HepG2 (cell line): ENCODE measurements at regions not wholly inside any gene's neighbourhood (a gene's known extent, or its start where the extent isn't known, plus 50 kb on each side); places are given as distances from the start of the nearest gene placed in this dataset.

Experiments
- ATAC-seq: fragments of 200-7000 bp; cut with Tn5 transposase; 3 replicates; pipeline ENCODE4 v1.9.1; 2020; ENCODE audit warnings: mild to moderate bottlenecking, moderate library complexity
- BruUV-seq: library from RNA; stranded (reverse); fragments of 400-500 nt; replicated peaks from 2 replicates; lab custom pipeline; 2021; lab: Mats Ljungman, UMichigan
- CTCF ChIA-PET: fragments of 300-600 bp; formaldehyde crosslinking; extraction: SDS; loops from one replicate; lab custom pipeline; 2021; ENCODE audit warnings: low total read pairs, inconsistent platforms, low intra/inter-chr PET ratio; lab: Yijun Ruan, JAX
- POLR2A ChIA-PET: fragments of 350-600 bp; sonication (Branson Sonifier 250); formaldehyde crosslinking; loops from one replicate; lab custom pipeline; 2020; ENCODE audit warnings: antibody characterized with exemption, inconsistent platforms; lab: Yijun Ruan, JAX
- DNase-seq: peaks from one replicate; pipeline ENCODE4 v3.0.0-alpha.2; 2015; ENCODE audit warnings: low spot score
- FAIRE-seq: peaks from 3 replicates; lab custom pipeline; 2011; peaks lifted over from hg19 to GRCh38; lab: Jason Lieb, UNC
- H2AFZ ChIP-seq: one replicate; pipeline ENCODE4 v1.6.1; 2011; ENCODE audit warnings: low read length, inconsistent platforms
- H3K27ac ChIP-seq: fragments of 300-600 bp; 3 replicates; pipeline ENCODE4 v1.8.0; 2011; ENCODE audit warnings: mixed run types, mild to moderate bottlenecking, mixed read lengths, low read length, inconsistent platforms; ENCODE audit not compliant: insufficient read depth; ENCODE audit errors: extremely low read length
- H3K27me3 ChIP-seq, 2 experiments: fragments of 200-600 bp in 1 of 2; 2 replicates in 1 of 2; 3 replicates in 1 of 2; pipeline versions ENCODE4 v1.6.0 to v1.8.0; 2011; ENCODE audit warnings: low read length in 2 of 2, mild to moderate bottlenecking in 2 of 2, moderate library complexity in 2 of 2, inconsistent platforms in 1 of 2; ENCODE audit not compliant: insufficient read depth in 2 of 2, control insufficient read depth in 1 of 2
- H3K36me3 ChIP-seq, 2 experiments: fragments of 200-600 bp in 1 of 2; replicated peaks in 1 of 2; 2 replicates in 1 of 2; 3 replicates in 1 of 2; pipeline versions ENCODE4 v1.5.1 to v1.8.0; 2011; ENCODE audit warnings: low read length in 2 of 2, inconsistent platforms in 1 of 2; ENCODE audit not compliant: insufficient read depth in 2 of 2, control insufficient read depth in 1 of 2
- H3K4me1 ChIP-seq: 2 replicates; pipeline ENCODE4 v1.5.1; 2012; ENCODE audit warnings: low read length, inconsistent platforms; ENCODE audit not compliant: insufficient read depth
- H3K4me2 ChIP-seq: 2 replicates; pipeline ENCODE4 v1.6.0; 2011; ENCODE audit warnings: low read depth, low read length, inconsistent platforms
- H3K4me3 ChIP-seq, 3 experiments: fragments of 200-600 bp in 1 of 3; sonication (generic), shearing (Covaris generic) in 1 of 3; replicated peaks in 1 of 3; 2 replicates each; pipeline ENCODE4 v1.5.1; 2011 to 2016; ENCODE audit warnings: low read length in 3 of 3, inconsistent platforms in 2 of 3, low read depth in 2 of 3, mild to moderate bottlenecking in 2 of 3, control low read depth in 1 of 3, mixed read lengths in 1 of 3; ENCODE audit not compliant: insufficient read depth in 1 of 3
- H3K79me2 ChIP-seq: one replicate; pipeline ENCODE4 v1.6.1; 2011; ENCODE audit warnings: low read length, inconsistent platforms; ENCODE audit not compliant: insufficient read depth
- H3K9ac ChIP-seq: 2 replicates; pipeline ENCODE4 v1.6.0; 2011; ENCODE audit warnings: mild to moderate bottlenecking, low read depth, low read length, inconsistent platforms; ENCODE audit not compliant: insufficient read depth
- H3K9me3 ChIP-seq: 2 replicates; pipeline ENCODE4 v1.5.1; 2012; ENCODE audit warnings: mild to moderate bottlenecking, low read length
- H4K20me1 ChIP-seq: 2 replicates; pipeline ENCODE4 v1.6.0; 2011; ENCODE audit warnings: inconsistent platforms, mild to moderate bottlenecking, low read length, moderate library complexity; ENCODE audit not compliant: insufficient read depth
- BCL3 ChIP-seq: sonication (generic); formaldehyde crosslinking; IDR thresholded peaks from 2 replicates; pipeline ENCODE4 v1.5.1; 2020; ENCODE audit warnings: mild to moderate bottlenecking, missing genetic modification reagents, moderate library complexity
- CENPBD1 ChIP-seq: sonication (generic); formaldehyde crosslinking; IDR thresholded peaks from 2 replicates; pipeline ENCODE4 v1.8.0; 2022; ENCODE audit warnings: missing genetic modification reagents, low read depth, mild to moderate bottlenecking, borderline replicate concordance
- CHCHD3 ChIP-seq: sonication (generic); formaldehyde crosslinking; IDR thresholded peaks from 2 replicates; pipeline ENCODE4 v1.8.0; 2022; ENCODE audit warnings: mild to moderate bottlenecking, missing genetic modification reagents, moderate library complexity
- HMG20A ChIP-seq: IDR thresholded peaks from 2 replicates; pipeline ENCODE4 v1.6.1; 2016; ENCODE audit warnings: borderline replicate concordance
- ISL2 ChIP-seq: sonication (generic); formaldehyde crosslinking; IDR thresholded peaks from 2 replicates; pipeline ENCODE4 v1.5.0; 2020; ENCODE audit warnings: missing genetic modification reagents
- ISX ChIP-seq: sonication (generic); formaldehyde crosslinking; conservative IDR thresholded peaks from 2 replicates; pipeline ENCODE4 v1.5.0; 2020; ENCODE audit warnings: missing genetic modification reagents
- KAT8 ChIP-seq: IDR thresholded peaks from 2 replicates; pipeline ENCODE4 v1.6.1; 2016; ENCODE audit warnings: missing genetic modification reagents, missing compliant biosample characterization
- MAF1 ChIP-seq: sonication (generic); formaldehyde crosslinking; IDR thresholded peaks from 2 replicates; pipeline ENCODE4 v1.5.0; 2020; ENCODE audit warnings: missing genetic modification reagents, borderline replicate concordance
- TP53 ChIP-seq: sonication (generic); formaldehyde crosslinking; conservative IDR thresholded peaks from 2 replicates; pipeline ENCODE4 v1.4.0; 2020; ENCODE audit warnings: missing genetic modification reagents
- ZBTB37 ChIP-seq: sonication (generic); formaldehyde crosslinking; IDR thresholded peaks from 2 replicates; pipeline ENCODE4 v1.4.0; 2020; ENCODE audit warnings: mild to moderate bottlenecking, missing genetic modification reagents
- ZBTB42 ChIP-seq: sonication (generic); formaldehyde crosslinking; IDR thresholded peaks from 2 replicates; pipeline ENCODE4 v1.5.0; 2020; ENCODE audit warnings: mild to moderate bottlenecking, missing genetic modification reagents
- ZNF180 ChIP-seq: sonication (generic); formaldehyde crosslinking; IDR thresholded peaks from 2 replicates; pipeline ENCODE4 v1.4.0; 2020; ENCODE audit warnings: low read depth, missing genetic modification reagents, borderline replicate concordance
- ZNF329 ChIP-seq: sonication (generic); formaldehyde crosslinking; IDR thresholded peaks from 2 replicates; pipeline ENCODE4 v1.9.0; 2021; ENCODE audit warnings: low read depth, mild to moderate bottlenecking, missing genetic modification reagents
- ZNF335 ChIP-seq: sonication (generic); formaldehyde crosslinking; IDR thresholded peaks from 2 replicates; pipeline ENCODE4 v1.4.0; 2020; ENCODE audit warnings: missing genetic modification reagents
- ZNF577 ChIP-seq: sonication (generic); formaldehyde crosslinking; IDR thresholded peaks from 2 replicates; pipeline ENCODE4 v1.4.0; 2020; ENCODE audit warnings: mild to moderate bottlenecking, low read depth, missing genetic modification reagents, borderline replicate concordance
- ZNF737 ChIP-seq: sonication (generic); formaldehyde crosslinking; IDR thresholded peaks from 2 replicates; pipeline ENCODE4 v1.5.0; 2020; ENCODE audit warnings: missing genetic modification reagents, mild to moderate bottlenecking, borderline replicate concordance
- ZNF782 ChIP-seq: sonication (generic); formaldehyde crosslinking; IDR thresholded peaks from 2 replicates; pipeline ENCODE4 v1.4.0; 2020; ENCODE audit warnings: missing genetic modification reagents, mild to moderate bottlenecking, borderline replicate concordance
- WGBS: methylation state at CpG from one replicate; pipeline ENCODE4 v1.1.6; 2017; ENCODE audit warnings: low lambda C conversion rate; 5-methylcytosine and 5-hydroxymethylcytosine counted together
- in situ Hi-C: cut with HindIII; loops from 2 replicates; pipeline ENCODE4 v1.10.0; 2017; ENCODE audit warnings: low pct_unique_long_range_greater_than_20kb; ENCODE audit not compliant: extremely low pct_ligation_motif_present
- intact Hi-C: fragments of 100-400 bp; cut with micrococcal nuclease; formaldehyde crosslinking; loops from one replicate; pipeline ENCODE4 v1.10.0; 2022; ENCODE audit not compliant: unreplicated experiment

GRCh38 chr17:13740686-13741085 lies 139.0 kb upstream of the HS3ST3A1 start:
- Histone ChIP-seq H3K36me3 (no peaks in the 10 kb centered on the region), H3K79me2 (no peaks in the 10 kb centered on the region), H3K4me1 (no peaks in the 10 kb centered on the region), H4K20me1 (no peaks in the 10 kb centered on the region), H3K9me3 (no peaks in the 10 kb centered on the region), H2AFZ (no peak overlapping the region), H3K9ac (no peak overlapping the region), H3K27ac (no peak overlapping the region), H3K27me3 (no peaks in the 10 kb centered on the region), H3K4me3 (no peak overlapping the region), H3K4me2 (no peak overlapping the region)
- ATAC-seq: no peak
- FAIRE-seq: no peak
- TF ChIP-seq ZNF577 (CRISPR knock-in tag) (no peak), ISL2 (CRISPR knock-in tag) (no peak), CHCHD3 (CRISPR knock-in tag) (no peak), ZBTB42 (no peak), ZNF737 (CRISPR knock-in tag) (no peak), ISX (CRISPR knock-in tag) (no peak), ZNF180 (CRISPR knock-in tag) (no peak), CENPBD1 (CRISPR knock-in tag) (no peak), HMG20A (CRISPR knock-in tag) (no peak), BCL3 (no peak), ZNF329 (CRISPR knock-in tag) (no peak), MAF1 (CRISPR knock-in tag) (no peak), KAT8 (no peak), ZNF335 (no peak), ZBTB37 (CRISPR knock-in tag) (no peak), ZNF782 (CRISPR knock-in tag) (no peak), TP53 (CRISPR knock-in tag) (no peak)
- no TSS peak for BruUV-seq
- WGBS: 50% methylated on average over 3 of the region's 3 CpGs
- ChIA-PET CTCF (no interaction called here), POLR2A (no interaction called here)
- in situ Hi-C loops: no loop called here
- no peak for DNase-seq
- intact Hi-C loops: no loop called here
